ENCODE measurements at regions not wholly inside any gene's neighbourhood (a gene's known extent, or its start where the extent isn't known, plus 50 kb on each side); places are given as distances from the start of the nearest gene placed in this dataset.

DNA sequence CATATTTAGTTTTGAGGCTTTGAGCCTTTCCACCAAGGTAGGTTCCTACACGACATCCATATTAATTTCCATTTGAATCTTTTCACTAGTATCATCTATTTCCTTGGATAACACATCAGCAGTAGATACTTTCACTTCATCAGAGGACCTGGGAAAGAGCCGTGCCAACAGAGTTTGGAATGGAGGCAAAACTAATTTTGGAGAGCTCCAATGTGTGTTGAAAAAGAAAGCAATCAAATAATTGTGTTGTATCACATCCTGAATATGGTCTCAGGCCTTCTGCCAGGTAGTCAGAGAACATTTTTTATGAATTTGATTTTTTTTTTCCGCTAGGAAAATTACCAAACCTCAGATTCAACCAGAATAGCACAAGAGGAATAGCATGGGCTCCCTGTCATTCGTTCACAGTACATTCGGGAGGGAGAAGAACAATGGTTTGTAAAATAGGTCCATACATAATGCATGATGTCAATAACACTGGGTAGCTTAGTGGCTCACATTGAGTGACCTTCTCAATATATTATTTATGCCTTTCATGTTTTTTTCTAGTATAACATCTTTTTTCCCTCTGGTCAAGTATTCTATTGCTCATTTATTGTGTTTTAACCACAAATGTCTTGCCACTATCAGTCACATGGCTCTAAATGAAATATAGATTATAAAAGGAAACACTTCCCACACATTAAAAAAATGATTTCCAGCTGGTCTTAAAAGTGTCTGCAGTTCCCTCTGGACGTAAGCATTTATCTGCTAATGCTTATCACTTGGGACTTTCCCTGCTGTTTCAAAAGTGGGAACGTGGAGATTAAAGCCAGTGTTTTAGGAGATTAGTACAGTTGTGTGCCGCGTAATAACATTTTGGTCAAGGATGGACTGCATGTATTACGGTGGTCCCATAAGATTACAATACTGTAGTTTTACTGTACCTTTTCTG, 68.6 kb upstream of the RAPH1 start:
- no peak for TF ChIP-seq MEF2B (IDR thresholded peaks at IDR 0.05; ENCODE audit: partially characterized antibody, poor library complexity, severe bottlenecking)
- no peak for TF ChIP-seq NR2F1 (conservative IDR thresholded peaks at IDR 0.05)
- no peak for TF ChIP-seq ESRRA (IDR thresholded peaks at IDR 0.05; ENCODE audit: low read length)
- TF ChIP-seq ZBED1 (IDR thresholded peaks at IDR 0.05; ENCODE audit: borderline replicate concordance), result no peak
- TF ChIP-seq NBN (IDR thresholded peaks at IDR 0.05), result no peak
- no peak for TF ChIP-seq ETV6 (conservative IDR thresholded peaks at IDR 0.05 in 1 of 2, IDR thresholded peaks at IDR 0.05 in 1 of 2; ENCODE audit: borderline replicate concordance in 1 of 2, low read depth in 1 of 2)
- TF ChIP-seq MTA3 (IDR thresholded peaks at IDR 0.05; ENCODE audit: borderline replicate concordance, low read length), result no peak
- no peak for TF ChIP-seq CEBPB (IDR thresholded peaks at IDR 0.05; ENCODE audit: borderline replicate concordance in 1 of 2, low read depth in 2 of 2, low read length in 2 of 2)
- no peak for TF ChIP-seq PRDM15 (CRISPR knock-in tag; IDR thresholded peaks at IDR 0.05)
- no peak for TF ChIP-seq KDM1A (IDR thresholded peaks at IDR 0.05; ENCODE audit: borderline replicate concordance)
- TF ChIP-seq TBL1XR1 (IDR thresholded peaks at IDR 0.05; ENCODE audit: low read depth, low read length), result no peak
- no peak for TF ChIP-seq SREBF1 (IDR thresholded peaks at IDR 0.05; ENCODE audit: low read length)
- TF ChIP-seq FOXM1 (IDR thresholded peaks at IDR 0.05; ENCODE audit: low read depth, low read length), result no peak
- TF ChIP-seq SKIL (IDR thresholded peaks at IDR 0.05; ENCODE audit: low read depth, poor library complexity, severe bottlenecking), result no peak
- no peak for TF ChIP-seq BRCA1 (IDR thresholded peaks at IDR 0.05; ENCODE audit: low read depth, low read length)
- no peak for TF ChIP-seq ELK1 (IDR thresholded peaks at IDR 0.05; ENCODE audit: low read depth, low read length)
- peaks cover 3 to 4% of the 10 kb centered on the region in 2 experiments; a peak in 3 of 4 replicates for H3K27me3 ChIP-seq (replicated peaks in 1 of 2; ENCODE audit: control insufficient read depth in 2 of 2, insufficient read depth in 2 of 2, low read length in 1 of 2)
- H3K36me3 ChIP-seq (ENCODE audit: control insufficient read depth in 2 of 2, insufficient read depth in 2 of 2, low read length in 1 of 2), result no peaks in the 10 kb centered on the region
- no TSS peak for BruUV-seq (replicated peaks)
- FAIRE-seq (no peak), ATAC-seq (no peak), DNase-seq (ENCODE audit: low read depth, low spot score) (no peak)
- no peaks in the 10 kb centered on the region for H3K79me2 ChIP-seq (ENCODE audit: control insufficient read depth, insufficient read depth, low read length)
- WGBS (ENCODE audit: insufficient coverage, insufficient replicate concordance, low lambda C conversion rate, missing lambda C conversion rate), result 61% methylated on average over 10 of the region's 10 CpGs
- no peak overlapping the region for H3K4me2 ChIP-seq (ENCODE audit: control insufficient read depth, insufficient read depth)
- intact Hi-C loops (cut with micrococcal nuclease; ENCODE audit: unreplicated experiment), result no loop called here
- CTCF ChIA-PET, result interaction anchor here (1.0 kb wide), 1 partner anchor 378 kb away, joined by 3 read pairs; no protein-coding TSS in a partner anchor
- H4K20me1 ChIP-seq (ENCODE audit: control insufficient read depth, insufficient read depth), result no peaks in the 10 kb centered on the region
- POLR2A ChIA-PET, result no interaction called here
- SMC1A ChIA-PET (ENCODE audit: uncharacterized antibody, unreplicated experiment), result interaction anchor here (1.2 kb wide), 1 partner anchor 9 kb away, joined by 4 read pairs; no protein-coding TSS in a partner anchor
- peaks cover 10% of the 10 kb centered on the region for H3K4me1 ChIP-seq (ENCODE audit: control insufficient read depth, insufficient read depth, low read length)
- no peak overlapping the region for H2AFZ ChIP-seq (ENCODE audit: control insufficient read depth, low read depth, low read length)
- H3K27ac ChIP-seq (ENCODE audit: control insufficient read depth, insufficient read depth), result no peak overlapping the region
- no peak overlapping the region for H3K4me3 ChIP-seq
- H3K9ac ChIP-seq (ENCODE audit: control insufficient read depth, insufficient read depth, low read length), result no peak overlapping the region
- peaks cover 2% of the 10 kb centered on the region; the same call in 1 of the 3 replicates for H3K9me3 ChIP-seq (replicated peaks; ENCODE audit: control insufficient read depth, insufficient read depth, low read length)
- RAD21 ChIA-PET (ENCODE audit: unreplicated experiment), result no interaction called here
- in situ Hi-C loops (cut with MboI), result no loop called here

Data from GM12878 (cell line).